GM19438 (cell line): ENCODE measurements at regions not wholly inside any gene's neighbourhood (a gene's known extent, or its start where the extent isn't known, plus 50 kb on each side); places are given as distances from the start of the nearest gene placed in this dataset.
A peak's percentile ranks its signal among the peaks of the same experiment; 100 is the strongest.

ENCODE experiments used
- ATAC-seq: cut with Tn5 transposase; IDR thresholded peaks from one replicate; pipeline ENCODE4 v1.9.1; 2021; ENCODE audit warnings: low read depth; ENCODE audit not compliant: unreplicated experiment

DNA sequence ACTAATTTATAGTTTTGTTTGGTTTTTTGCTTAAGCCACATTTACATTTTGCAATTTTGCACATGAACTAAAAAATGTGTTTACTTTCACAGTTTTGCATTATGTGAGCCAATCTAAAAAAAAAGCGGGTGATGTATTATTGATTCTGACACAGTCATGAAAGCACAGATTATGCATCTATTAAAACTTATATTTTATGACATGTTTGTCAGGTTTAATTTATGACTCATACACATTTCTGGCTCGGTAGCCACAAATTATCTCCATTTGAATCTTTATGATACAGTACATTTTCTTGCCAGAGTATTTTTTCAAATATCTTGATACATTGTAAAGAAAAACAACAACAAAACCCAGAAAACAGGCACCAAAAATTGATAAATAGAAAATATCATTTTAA, 280.4 kb upstream of the GRIP1 start:
- no peak for ATAC-seq

DNA sequence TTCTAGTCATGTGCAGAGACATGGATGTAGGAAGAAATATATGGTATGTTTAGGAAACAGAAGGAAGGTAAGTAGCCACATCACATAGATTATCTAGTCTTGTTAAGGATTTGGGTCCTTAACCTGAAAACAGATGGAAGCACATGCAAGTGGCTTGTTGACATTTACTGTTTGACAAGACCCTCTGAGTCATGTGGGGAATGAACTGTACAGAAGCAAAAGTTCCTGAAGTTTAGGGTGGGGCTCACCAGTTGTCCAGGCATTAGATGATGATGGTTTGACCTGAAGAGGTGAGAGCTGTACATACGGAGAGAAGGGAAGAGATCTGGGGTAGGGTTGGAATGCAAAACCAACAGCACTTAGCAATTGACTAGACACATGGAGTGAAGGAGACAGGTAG, 281.1 kb upstream of the GRIP1 start:
- no peak for ATAC-seq

DNA sequence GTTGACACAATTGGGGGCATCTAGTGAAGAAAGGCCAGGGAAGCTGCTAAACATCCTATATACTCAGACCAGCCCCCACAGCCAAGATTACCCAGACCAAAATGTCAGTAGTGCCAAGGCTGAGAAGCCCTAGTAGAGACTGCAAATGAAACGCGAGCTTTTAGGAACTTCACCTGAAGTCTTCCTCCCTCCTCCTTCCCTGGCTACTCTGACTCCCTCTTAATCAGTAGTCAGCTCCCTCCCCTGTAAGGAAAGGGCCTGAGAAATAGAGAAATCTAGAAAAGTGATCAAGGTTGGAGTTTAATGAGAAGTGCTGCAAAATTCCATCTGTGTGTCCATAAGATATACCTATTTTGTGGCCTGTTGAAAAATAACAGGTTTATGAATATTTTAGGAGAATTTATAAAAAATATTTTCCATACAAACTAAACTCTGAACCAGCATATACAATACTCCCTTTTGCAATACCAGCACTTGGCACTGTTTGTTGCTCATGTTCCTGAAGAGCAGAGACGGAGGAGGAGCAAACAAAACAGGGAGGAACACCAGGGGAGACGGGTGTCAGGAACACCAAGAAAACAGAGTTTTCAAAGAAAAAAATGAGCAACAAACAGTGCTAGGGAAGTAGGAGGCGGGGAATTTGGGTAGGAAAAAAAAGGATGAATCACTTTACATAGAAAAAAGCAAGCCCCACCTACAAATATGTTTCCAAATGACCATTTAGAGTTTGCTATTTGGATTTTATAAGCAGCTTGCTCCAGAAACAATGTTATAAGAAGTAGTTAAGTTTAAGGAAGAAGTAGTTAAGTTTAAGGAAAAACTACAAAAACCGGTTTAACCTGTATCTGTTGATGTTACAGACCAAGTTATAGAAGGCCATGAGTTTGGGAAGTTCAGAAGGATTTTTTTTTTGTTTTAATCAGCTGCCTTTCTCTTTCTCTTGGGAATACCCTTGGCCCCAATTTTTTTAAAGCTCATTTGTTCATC, 282.1 kb upstream of the GRIP1 start:
- ATAC-seq: no peak

DNA sequence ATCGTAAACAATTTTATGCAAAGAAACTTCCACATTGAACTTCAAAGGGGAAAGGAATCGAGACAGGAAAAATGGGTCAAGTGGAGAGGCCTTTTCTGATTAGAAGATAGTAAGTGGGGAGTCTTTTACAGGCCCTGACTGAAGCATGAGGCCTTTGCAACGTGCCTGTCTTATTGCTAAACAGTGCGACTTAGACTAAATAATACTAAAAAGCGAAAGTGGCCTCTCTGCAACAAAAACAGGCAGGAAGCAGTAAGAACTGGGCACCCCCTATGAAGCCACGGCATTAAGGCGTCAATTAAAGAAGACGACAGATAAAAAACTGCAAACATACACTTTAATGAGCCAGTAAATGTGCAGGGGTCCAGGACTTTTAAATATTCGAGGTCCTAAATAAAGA, 283.4 kb upstream of the GRIP1 start:
- no peak for ATAC-seq

DNA sequence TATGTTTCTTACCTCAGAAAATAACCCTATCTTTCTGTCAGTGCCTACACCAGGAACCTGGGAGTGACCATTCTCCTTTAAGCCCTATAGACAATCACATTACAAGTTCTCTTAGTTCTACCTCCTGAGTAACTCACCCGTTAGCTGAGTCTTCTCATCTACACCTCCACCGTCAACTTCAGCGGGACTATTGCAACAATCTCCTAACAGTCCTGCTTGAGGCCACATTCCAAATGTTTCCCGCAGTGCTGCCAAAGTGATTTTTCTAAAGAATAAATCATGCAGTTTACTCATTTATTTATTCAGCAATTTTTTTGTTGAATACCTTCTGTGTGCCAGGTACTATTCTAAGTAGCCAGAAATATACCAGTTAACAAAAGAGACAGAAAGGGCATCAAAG, 285.0 kb upstream of the GRIP1 start:
- no peak for ATAC-seq

DNA sequence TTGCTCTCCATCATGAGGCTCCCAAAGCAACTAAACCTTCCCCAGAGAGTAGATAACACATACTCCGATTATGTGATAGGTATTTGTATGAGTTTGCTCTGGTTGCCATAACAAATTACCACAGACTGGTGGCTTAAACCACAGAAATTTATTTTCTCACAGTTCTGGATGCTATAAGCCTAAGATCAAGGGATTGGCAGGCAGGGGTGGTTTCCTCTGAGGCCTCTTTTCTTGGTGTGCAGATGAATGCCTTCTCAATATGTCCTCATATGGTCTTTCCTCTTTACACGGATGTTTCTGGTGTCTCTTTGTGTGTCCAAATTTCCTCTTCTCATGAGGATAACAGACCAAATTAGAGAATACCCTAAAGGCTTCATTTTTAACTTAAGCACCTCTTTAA, 285.8 kb upstream of the GRIP1 start:
- no peak for ATAC-seq

DNA sequence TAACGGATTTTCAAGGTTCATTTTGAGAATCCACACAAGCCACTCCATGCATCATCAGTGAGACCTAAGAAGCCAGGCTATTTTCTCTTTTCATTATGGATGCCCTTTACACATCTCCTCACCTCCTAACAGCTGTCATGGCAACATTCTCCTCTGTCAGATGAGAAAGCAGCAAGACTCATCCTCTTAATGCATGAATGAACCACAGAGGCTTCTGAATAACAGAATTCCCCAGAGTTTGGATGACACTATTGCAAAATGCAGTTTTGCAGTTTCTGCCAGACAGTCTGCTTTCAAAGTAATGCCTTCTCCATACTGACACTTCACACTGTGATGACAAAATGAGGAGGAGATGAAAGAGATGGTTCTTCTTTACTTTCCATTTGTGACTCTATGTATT, 286.7 kb upstream of the GRIP1 start:
- no peak for ATAC-seq

DNA sequence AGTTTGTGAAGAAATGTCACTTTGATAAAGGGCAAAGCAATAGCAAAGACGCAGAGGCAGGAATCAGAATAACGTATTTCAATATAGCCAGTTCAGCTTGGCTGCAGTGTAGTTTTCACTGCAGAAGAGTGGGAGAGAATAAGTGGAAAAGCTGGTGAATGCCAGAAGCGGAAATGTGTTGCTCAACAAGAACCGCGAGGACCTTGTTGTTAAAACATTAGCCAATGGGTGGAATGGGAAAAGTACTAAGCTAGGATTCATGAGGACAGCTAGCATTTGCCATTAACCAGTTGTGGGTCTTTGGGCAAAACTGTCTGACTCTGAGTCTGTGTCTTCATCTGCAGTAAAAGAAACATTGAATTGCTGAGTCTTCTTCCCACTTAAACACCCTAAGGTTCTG, 292.9 kb upstream of the GRIP1 start:
- no peak for ATAC-seq

DNA sequence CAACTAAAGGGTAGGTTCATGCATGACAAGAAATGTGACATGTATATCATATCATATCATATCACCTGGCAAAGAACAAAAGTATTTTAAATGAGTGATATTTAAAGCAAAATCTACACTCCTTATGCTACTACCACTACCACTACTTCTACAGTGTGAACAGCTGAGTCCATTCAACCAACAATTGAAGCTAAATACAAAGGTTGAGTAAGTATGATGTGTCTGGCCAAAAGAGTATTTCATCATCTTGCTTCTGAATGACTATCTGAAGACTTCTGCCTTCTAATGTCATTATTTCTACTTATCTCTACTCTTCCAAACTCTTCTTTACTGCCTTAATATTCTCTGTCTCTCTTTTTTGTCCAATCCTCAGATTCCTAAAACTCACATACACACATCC, 292.6 kb upstream of the CAND1 start:
- ATAC-seq: no peak

DNA sequence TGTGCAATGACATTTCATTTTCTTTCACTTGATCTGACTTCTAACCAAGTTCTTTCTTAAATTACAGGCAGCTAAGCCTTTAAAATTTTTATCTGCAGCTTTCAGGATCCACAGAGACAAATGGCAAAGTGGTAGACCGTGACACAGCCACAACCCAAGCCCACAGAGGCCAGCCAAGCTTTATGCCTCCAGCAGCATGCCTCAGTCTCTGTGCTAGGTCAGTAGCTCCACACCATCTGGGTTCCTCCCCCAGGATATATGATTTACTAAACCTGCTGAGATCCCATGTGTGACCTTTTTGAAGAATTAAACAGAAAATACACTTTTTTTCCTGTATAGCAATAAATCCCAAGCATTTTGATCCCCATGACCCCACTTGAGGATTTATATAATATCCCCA, 290.4 kb upstream of the CAND1 start:
- ATAC-seq: no peak

DNA sequence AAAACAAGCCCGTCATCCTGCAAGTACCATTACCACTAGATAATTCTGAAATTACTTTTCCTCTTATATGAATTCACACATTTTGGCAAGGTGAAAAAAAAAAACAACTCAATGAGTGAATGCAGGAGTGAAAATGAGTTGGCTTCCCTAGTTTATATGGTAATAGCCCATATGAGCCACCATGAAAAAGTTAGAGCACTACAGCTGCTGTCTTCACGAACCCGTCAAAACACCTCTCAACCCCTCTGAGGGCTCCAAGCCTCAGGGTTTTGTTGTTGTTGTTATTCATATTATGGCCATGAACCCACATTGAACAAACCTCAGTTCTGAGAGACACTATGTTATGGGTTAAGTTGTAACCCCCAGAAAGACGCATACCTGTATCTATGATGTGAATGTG, 289.9 kb upstream of the CAND1 start:
- ATAC-seq: no peak

DNA sequence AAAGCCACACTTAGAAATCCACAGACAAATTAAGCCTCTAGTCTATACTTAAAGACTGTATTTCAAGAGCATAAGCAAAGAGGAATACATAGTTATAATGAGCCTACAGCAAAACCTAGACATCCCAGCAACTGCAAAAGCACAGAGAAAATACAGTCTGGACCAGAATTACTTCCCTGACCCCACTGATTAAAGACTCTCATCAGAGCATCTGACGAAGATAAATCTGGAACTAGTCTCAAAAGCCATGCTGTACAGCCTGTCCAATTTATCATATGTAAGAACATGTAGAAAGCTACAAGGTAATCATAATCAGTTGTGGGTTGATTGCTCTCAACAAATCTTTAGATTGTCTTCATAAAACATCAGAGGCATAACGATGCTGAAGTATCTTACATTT, 285.1 kb upstream of the CAND1 start:
- ATAC-seq: no peak

DNA sequence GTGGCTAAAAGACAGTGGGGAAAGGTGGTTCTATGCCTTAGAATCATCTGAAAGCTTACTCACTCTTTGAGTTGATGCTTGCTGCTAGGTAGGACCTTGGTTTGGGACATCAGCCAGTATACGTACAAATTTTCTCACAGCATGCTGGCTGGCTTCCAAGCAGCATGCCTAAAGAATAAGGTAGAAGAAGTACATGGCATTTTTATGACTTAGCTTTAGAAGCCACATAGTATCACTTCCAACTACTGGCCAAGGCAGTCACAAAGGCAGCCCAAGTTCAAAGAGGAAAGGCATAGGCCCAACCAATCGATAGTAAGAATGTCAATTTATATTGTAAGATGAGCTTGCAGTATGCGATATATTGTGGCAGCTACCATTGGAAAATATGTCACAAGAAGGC, 284.2 kb upstream of the CAND1 start:
- no peak for ATAC-seq

DNA sequence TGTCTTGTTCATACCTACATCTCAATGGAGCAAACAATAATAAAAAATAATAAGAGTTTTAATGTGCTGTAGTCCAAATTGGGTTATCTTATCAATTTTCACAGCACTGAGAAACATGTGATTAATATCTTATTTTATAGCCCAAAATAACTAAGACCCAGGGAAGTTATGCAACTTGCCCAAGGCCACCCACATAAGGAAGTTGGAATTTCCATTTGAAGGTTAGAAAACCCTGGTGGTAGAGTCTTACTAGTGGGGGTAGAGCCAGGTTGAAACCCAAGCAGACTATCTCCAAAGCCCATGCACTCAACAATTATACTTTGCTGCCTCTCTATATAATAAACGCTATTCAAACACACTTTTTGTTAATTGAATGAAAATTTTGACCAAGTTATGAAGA, 270.0 kb upstream of the CAND1 start:
- no peak for ATAC-seq

DNA sequence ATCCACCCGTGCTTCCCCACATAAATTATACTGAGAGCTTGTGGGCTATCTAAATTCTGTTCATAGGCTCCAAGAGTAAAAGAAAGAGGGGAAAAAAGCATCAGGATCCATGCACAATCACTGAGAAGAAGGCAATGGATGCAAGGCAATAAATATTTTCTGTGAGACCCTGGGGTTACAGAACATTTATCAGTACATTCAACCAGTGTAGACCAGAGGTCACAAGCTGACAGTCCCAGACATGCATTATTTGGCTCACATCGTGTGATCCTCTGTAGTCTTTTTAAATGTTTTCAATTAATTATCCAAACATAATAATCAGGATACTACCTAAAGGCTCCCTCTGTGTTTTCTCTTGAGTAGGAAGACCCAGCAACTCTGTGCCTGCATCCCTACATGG, 267.9 kb upstream of the CAND1 start:
- no peak for ATAC-seq

DNA sequence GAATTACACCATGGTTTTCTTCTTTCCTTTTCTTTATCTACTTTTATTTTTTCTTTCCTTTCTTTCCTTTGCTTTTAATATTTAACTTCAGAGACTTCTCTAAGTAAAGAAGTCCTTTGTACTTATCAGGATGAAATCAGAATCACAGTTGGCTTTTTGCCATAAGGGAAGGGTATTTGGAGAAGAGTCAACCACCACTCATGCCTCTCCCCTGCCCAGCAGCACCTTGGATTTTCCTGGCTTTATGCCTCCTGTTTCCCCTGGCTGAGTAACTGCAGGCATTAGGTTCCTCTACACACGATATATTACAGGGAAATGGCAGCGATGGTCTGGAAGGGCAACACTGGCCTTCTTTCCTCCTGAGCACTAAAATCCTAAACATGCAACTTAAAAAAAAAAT, 266.4 kb upstream of the CAND1 start:
- ATAC-seq: no peak

DNA sequence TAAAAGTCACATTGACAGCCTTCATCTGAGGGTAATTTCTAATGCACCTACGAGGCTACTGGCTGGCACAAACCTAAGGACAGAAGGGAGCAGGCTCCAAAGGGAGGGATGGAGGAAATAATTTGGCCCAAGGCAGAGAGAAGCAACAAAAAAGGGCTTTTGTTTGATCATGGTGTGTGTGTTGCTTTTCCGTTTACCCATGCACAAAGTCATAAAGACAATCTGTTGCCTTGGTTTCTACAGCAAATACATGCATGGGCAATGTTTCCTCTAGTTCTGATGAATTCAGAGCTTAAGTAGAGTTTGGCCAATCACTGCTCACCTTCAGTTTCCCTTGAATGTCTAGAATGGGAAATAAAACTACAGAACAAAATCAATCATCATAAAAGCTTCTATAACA, 262.5 kb upstream of the CAND1 start:
- ATAC-seq: no peak

DNA sequence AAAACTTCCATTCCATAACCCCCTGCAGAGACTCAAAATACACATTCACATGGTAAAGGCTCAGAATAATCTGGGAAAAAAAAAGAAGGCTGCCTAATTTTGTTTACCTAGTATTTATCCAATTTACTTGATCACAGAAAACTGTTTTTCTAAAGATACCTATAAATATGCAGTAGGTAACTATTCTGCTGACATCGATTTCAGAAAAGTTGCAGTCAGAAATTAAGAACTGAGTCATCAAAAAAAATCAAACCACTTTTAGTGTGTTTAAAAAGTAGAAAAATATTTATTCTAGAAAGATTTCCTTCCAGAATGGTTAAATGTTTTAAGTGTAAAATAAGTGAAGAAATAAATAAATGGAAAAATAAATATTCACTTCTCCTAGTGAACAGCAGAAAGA, 254.5 kb upstream of the CAND1 start:
- ATAC-seq: no peak

DNA sequence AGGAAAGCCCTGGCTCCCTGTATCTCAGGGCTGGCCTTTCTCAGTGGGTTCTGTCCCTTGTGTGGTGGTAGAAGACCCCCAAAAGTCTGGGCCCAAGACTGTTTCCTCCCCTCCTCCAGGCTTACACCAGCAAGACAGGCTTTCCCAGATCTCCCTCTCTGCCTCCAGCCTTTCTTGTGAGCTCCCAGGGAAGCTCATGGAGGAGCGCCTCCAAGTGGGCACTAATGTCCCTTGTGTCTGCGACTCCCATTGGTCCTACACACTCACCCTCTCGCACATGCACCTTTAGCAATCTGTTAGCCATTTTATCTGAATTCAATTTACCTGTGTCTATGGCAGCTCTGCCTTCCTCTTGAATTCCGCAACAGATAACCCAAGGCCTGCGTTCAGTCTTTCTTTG, 251.1 kb upstream of the CAND1 start:
- no peak for ATAC-seq

DNA sequence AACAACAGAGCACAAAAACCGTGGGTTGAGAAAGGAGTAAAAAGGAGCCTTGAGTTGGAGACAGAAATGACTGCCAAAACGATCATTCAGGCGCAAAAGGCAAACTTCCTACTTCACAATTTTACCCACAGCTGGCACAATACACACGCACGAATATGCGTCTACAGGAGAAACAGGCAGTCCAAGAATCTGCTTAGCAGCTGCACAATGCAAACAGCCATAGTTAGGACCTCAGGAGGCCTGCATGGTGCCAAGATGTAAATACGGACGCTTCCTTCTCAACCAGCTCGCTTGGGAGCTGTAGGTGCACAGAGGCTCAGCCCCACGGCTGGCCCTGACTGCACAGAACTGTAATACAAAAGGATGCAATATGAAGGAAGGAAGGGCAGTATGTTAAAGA, 250.1 kb upstream of the CAND1 start:
- no peak for ATAC-seq

DNA sequence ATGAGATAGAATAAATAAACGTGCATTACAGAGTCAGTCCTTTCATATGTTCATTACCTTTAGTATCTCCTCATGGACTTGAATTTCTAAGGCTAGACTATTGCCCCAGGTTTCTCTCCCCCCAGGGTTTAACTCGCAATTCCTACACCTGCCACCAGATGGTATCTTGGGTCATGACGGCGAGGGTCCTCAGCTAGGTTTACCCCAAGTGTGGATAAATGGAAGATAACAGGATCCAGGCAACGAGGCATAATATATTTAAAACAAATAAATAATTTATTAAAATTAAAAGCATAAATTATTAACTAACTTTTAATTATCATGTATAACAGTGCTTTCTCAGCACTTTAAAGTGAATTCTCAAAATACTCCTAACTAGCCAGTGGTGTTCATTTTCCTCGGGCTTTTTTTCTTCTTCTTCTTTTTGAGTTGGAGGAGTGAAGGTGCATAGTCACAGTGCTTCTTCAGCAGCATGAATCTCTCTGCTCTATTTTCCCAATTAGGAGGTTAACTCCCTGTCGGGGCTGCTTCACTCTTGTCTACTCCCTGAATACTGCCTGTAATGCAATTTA, 243.5 kb upstream of the CAND1 start:
- ATAC-seq: peak; percentile 83

DNA sequence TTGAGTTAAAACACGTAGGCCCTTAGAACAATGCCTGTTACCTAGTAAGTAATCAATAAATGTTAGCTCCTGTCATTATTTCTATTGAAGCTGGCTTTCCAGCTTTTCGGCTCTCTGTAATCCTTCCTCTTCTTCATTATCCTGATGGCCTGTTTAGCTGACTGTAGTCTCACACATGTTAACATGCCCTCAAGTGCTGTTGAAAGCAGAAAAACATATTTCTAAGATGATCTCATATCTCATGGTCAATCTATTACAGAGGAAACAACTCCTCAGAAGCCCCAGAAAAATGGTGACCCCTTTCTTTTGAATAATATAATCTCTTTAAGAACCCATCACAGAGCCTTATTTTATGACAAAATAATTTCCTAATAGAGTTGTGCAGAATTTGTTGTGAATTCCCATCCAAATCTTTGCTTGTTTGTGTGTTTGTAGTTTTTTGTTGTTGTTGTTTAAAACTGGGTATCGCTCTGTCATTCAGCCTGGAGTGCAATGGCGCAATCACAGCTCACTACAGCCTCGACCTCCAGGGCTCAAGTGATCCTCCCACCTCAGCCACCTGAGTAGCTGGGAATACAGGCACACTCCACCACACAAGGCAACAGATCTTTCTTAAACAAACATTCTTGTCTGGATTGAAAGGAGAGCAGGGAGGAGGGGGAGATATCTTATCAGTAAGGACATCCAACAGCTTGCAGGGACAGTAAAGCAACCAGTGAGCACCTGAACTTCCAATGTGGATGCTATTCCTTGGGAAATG, 242.5 kb upstream of the CAND1 start:
- no peak for ATAC-seq
